HepG2 (cell line): ENCODE measurements at regions not wholly inside any gene's neighbourhood (a gene's known extent, or its start where the extent isn't known, plus 50 kb on each side); places are given as distances from the start of the nearest gene placed in this dataset.

Experiments used
- HNRNPK ChIP-seq: fragments of 200-400 bp; formaldehyde crosslinking; IDR thresholded peaks from 2 replicates; pipeline ENCODE4 v1.6.1; 2018; ENCODE audit warnings: low read length, low read depth, moderate library complexity, mild to moderate bottlenecking; ENCODE audit not compliant: poor library complexity, severe bottlenecking
- HOXA3 ChIP-seq: sonication (generic); formaldehyde crosslinking; IDR thresholded peaks from 2 replicates; pipeline ENCODE4 v1.5.0; 2020; ENCODE audit warnings: missing genetic modification reagents
- MLX ChIP-seq: IDR thresholded peaks from 2 replicates; pipeline ENCODE4 v1.6.1; 2016
- PAXIP1 ChIP-seq: sonication (generic); formaldehyde crosslinking; conservative IDR thresholded peaks from 2 replicates; pipeline ENCODE4 v1.4.0; 2020; ENCODE audit warnings: mild to moderate bottlenecking, missing genetic modification reagents, moderate library complexity
- PRPF4 ChIP-seq: fragments of 200-400 bp; formaldehyde crosslinking; IDR thresholded peaks from 2 replicates; pipeline ENCODE4 v1.6.1; 2016; ENCODE audit warnings: low read length, low read depth; ENCODE audit not compliant: poor library complexity, severe bottlenecking
- ZNF512 ChIP-seq: sonication (generic); formaldehyde crosslinking; IDR thresholded peaks from 2 replicates; pipeline ENCODE4 v1.4.0; 2020; ENCODE audit warnings: mild to moderate bottlenecking, missing genetic modification reagents
- ZSCAN31 ChIP-seq: sonication (generic); formaldehyde crosslinking; IDR thresholded peaks from 2 replicates; pipeline ENCODE4 v1.5.0; 2020; ENCODE audit warnings: low read depth, mild to moderate bottlenecking, missing genetic modification reagents
- TF ChIP-seq, protein P1 (sequence below): IDR thresholded peaks from 2 replicates; pipeline ENCODE4 v1.6.1; 2018; ENCODE audit warnings: missing genetic modification reagents, mild to moderate bottlenecking, missing compliant biosample characterization
- TF ChIP-seq, protein P2 (sequence below), 2 experiments: sonication (generic) in 1 of 2; formaldehyde crosslinking in 1 of 2; IDR thresholded peaks; 2 replicates each; pipeline versions ENCODE4 v1.4.0 to v1.6.1; 2018 to 2020; ENCODE audit warnings: missing genetic modification reagents in 2 of 2, borderline replicate concordance in 1 of 2, low read depth in 1 of 2, mild to moderate bottlenecking in 1 of 2, missing biosample characterization in 1 of 2
- TF ChIP-seq, protein P3 (sequence below): IDR thresholded peaks from 2 replicates; pipeline ENCODE4 v1.6.1; 2016; ENCODE audit warnings: mild to moderate bottlenecking
- TF ChIP-seq, protein P4 (sequence below): sonication (generic); formaldehyde crosslinking; IDR thresholded peaks from 2 replicates; pipeline ENCODE4 v1.8.0; 2022; ENCODE audit warnings: mild to moderate bottlenecking, missing genetic modification reagents, moderate library complexity
- TF ChIP-seq, protein P5 (sequence below): sonication (generic); formaldehyde crosslinking; IDR thresholded peaks from 2 replicates; pipeline ENCODE4 v1.8.1; 2022; ENCODE audit warnings: low read depth, mild to moderate bottlenecking, missing genetic modification reagents

- TF ChIP-seq, protein P1, sequence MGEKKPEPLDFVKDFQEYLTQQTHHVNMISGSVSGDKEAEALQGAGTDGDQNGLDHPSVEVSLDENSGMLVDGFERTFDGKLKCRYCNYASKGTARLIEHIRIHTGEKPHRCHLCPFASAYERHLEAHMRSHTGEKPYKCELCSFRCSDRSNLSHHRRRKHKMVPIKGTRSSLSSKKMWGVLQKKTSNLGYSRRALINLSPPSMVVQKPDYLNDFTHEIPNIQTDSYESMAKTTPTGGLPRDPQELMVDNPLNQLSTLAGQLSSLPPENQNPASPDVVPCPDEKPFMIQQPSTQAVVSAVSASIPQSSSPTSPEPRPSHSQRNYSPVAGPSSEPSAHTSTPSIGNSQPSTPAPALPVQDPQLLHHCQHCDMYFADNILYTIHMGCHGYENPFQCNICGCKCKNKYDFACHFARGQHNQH (CRISPR knock-in tag): peak; percentile 48; the same call in 1 of the 2 replicates
- TF ChIP-seq HNRNPK: peak; percentile 79
- TF ChIP-seq, protein P2, sequence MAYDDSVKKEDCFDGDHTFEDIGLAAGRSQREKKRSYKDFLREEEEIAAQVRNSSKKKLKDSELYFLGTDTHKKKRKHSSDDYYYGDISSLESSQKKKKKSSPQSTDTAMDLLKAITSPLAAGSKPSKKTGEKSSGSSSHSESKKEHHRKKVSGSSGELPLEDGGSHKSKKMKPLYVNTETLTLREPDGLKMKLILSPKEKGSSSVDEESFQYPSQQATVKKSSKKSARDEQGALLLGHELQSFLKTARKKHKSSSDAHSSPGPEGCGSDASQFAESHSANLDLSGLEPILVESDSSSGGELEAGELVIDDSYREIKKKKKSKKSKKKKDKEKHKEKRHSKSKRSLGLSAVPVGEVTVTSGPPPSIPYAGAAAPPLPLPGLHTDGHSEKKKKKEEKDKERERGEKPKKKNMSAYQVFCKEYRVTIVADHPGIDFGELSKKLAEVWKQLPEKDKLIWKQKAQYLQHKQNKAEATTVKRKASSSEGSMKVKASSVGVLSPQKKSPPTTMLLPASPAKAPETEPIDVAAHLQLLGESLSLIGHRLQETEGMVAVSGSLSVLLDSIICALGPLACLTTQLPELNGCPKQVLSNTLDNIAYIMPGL (CRISPR knock-in tag; IDR thresholded peaks at IDR 0.05; ENCODE audit: borderline replicate concordance in 1 of 2, low read depth in 1 of 2): peak; percentile 61 to 88
- TF ChIP-seq MLX (CRISPR knock-in tag): 0 out of 2 replicates have a peak, but pooled peaks have one; percentile 9
- TF ChIP-seq ZNF512 (CRISPR knock-in tag): no peak
- TF ChIP-seq PRPF4: no peak
- TF ChIP-seq, protein P3, sequence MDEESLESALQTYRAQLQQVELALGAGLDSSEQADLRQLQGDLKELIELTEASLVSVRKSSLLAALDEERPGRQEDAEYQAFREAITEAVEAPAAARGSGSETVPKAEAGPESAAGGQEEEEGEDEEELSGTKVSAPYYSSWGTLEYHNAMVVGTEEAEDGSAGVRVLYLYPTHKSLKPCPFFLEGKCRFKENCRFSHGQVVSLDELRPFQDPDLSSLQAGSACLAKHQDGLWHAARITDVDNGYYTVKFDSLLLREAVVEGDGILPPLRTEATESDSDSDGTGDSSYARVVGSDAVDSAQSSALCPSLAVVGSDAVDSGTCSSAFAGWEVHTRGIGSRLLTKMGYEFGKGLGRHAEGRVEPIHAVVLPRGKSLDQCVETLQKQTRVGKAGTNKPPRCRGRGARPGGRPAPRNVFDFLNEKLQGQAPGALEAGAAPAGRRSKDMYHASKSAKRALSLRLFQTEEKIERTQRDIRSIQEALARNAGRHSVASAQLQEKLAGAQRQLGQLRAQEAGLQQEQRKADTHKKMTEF (CRISPR knock-in tag): 0 out of 2 replicates have a peak, but pooled peaks have one; percentile 44
- TF ChIP-seq, protein P4, sequence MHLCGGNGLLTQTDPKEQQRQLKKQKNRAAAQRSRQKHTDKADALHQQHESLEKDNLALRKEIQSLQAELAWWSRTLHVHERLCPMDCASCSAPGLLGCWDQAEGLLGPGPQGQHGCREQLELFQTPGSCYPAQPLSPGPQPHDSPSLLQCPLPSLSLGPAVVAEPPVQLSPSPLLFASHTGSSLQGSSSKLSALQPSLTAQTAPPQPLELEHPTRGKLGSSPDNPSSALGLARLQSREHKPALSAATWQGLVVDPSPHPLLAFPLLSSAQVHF: no peak
- TF ChIP-seq HOXA3 (CRISPR knock-in tag): peak; percentile 74
- TF ChIP-seq, protein P5, sequence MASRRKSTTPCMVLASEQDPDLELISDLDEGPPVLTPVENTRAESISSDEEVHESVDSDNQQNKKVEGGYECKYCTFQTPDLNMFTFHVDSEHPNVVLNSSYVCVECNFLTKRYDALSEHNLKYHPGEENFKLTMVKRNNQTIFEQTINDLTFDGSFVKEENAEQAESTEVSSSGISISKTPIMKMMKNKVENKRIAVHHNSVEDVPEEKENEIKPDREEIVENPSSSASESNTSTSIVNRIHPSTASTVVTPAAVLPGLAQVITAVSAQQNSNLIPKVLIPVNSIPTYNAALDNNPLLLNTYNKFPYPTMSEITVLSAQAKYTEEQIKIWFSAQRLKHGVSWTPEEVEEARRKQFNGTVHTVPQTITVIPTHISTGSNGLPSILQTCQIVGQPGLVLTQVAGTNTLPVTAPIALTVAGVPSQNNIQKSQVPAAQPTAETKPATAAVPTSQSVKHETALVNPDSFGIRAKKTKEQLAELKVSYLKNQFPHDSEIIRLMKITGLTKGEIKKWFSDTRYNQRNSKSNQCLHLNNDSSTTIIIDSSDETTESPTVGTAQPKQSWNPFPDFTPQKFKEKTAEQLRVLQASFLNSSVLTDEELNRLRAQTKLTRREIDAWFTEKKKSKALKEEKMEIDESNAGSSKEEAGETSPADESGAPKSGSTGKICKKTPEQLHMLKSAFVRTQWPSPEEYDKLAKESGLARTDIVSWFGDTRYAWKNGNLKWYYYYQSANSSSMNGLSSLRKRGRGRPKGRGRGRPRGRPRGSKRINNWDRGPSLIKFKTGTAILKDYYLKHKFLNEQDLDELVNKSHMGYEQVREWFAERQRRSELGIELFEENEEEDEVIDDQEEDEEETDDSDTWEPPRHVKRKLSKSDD (CRISPR knock-in tag): no peak
- TF ChIP-seq ZSCAN31 (CRISPR knock-in tag): peak; percentile 50; the same call in 1 of the 2 replicates
- peak; percentile 27; the same call in 1 of the 2 replicates for TF ChIP-seq PAXIP1 (CRISPR knock-in tag)
Observed at GRCh38 chr15:31215490-31216214, 111.0 kb upstream of the KLF13 start (continued).
